ENCODE measurements at regions not wholly inside any gene's neighbourhood (a gene's known extent, or its start where the extent isn't known, plus 50 kb on each side); places are given as distances from the start of the nearest gene placed in this dataset.
"Not testable (repeated sequence)": the region's sequence is repeated elsewhere in the genome, so short reads cannot be mapped to it uniquely, and the experiment has no call there.

DNA sequence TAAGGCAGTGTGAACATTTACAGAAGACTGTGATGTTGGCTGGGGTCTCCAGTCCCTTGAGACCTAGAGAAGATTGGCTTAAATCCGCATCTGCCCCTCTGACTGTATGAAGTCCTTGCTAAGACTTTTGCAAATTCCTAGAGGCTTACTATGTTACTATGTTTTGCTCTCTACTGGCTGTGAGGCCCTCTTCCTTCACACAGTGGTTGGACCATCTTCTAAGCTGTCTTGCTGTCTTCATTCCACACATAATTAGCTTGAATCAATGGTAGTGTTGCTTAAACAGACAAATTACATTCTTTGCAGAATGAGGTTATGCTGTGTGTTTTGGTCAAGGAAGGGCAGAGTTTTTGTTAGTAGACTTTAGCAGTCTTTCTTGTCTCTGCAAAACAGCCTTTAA, 658.0 kb downstream of the TYW1 start:
- POLR2A ChIA-PET: no interaction called here
- CTCF ChIA-PET: no interaction called here
- TF ChIP-seq CTCF (IDR thresholded peaks at IDR 0.05; ENCODE audit: insufficient read depth, low read length, missing control alignments): no peak

DNA sequence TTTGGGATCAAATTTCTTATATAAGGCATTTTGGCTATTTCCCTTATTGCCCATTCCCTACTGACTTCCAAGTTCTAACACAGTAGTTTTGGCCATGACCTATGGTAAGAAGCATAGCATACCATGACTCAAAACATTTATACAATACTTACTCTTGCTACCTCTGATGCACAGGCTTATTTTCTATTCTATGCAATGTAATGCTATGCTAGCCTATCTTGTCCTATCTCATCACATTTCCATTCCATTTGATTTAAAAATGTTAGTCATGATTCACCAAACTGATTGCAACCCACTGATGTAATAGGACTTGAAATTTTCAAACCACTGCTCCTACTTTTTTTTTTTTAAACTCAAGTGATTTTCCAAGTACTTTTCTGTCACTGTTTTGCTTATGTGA, 658.5 kb downstream of the TYW1 start:
- POLR2A ChIA-PET: no interaction called here
- no peak for TF ChIP-seq CTCF (IDR thresholded peaks at IDR 0.05; ENCODE audit: insufficient read depth, low read length, missing control alignments)

More for the DNA sequence above, 658.0 kb downstream of the TYW1 start:
- H3K4me3 ChIP-seq (ENCODE audit: low read depth, low read length): no peak overlapping the region
- DNase-seq (ENCODE audit: low read depth, low spot score): no peak

DNA sequence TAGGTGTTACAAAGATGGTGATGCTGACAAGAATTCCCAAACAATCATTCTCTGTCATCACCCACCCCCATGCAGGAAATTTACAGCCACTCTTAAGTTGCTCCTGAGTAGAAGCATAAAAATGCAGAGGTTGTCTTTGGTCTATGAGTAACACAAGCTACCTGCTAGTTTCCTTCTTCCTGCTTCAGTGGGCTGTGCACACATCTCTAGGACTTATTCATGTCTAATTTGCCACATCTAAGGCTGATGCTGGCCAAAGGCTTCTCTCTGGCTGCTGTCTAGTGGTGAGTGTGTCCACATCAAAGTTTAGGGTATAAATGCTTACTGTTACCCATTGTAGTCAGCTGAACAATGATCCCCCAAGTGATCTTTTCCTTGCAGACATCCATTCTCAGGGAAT, 662.5 kb downstream of the TYW1 start:
- no peak for DNase-seq (ENCODE audit: low read depth, low spot score)

More for the DNA sequence above, 658.5 kb downstream of the TYW1 start:
- CTCF ChIA-PET: no interaction called here
- no peak for DNase-seq (ENCODE audit: low read depth, low spot score)
- H3K4me3 ChIP-seq (ENCODE audit: low read depth, low read length): no peak overlapping the region

GRCh38 chr7:67662804-67663203, 666.2 kb downstream of the TYW1 start:
- H3K4me3 ChIP-seq (ENCODE audit: low read depth, low read length): no peak overlapping the region
- ChIA-PET POLR2A (no interaction called here), CTCF (no interaction called here)
- no peak for DNase-seq (ENCODE audit: low read depth, low spot score)
- TF ChIP-seq CTCF (IDR thresholded peaks at IDR 0.05; ENCODE audit: insufficient read depth, low read length, missing control alignments): no peak

More for the DNA sequence above, 662.5 kb downstream of the TYW1 start:
- TF ChIP-seq CTCF (IDR thresholded peaks at IDR 0.05; ENCODE audit: insufficient read depth, low read length, missing control alignments): no peak
- no peak overlapping the region for H3K4me3 ChIP-seq (ENCODE audit: low read depth, low read length)
- CTCF ChIA-PET: no interaction called here
- POLR2A ChIA-PET: no interaction called here

DNA sequence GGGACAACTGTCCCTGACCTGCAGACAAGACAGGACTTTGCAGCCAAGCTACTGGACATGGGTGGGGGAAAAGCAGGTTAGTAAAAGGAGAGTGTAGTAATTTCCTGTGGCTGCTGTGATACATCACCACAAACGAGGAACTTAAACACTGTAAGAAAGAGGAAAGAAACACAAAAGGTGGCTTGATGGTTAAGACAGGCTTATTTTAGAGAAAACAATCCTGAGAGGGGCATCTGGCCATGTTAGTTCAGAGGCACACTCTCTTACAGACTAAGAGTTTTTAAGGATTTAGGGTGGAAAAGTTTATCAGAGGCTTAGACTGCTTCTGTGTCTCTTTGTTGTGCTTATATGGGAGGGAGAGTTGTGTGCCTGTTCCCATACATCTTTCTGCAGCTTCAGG, 667.0 kb downstream of the TYW1 start:
- ChIA-PET POLR2A (no interaction called here), CTCF (no interaction called here)
- H3K4me3 ChIP-seq (ENCODE audit: low read depth, low read length): no peak overlapping the region
- TF ChIP-seq CTCF (IDR thresholded peaks at IDR 0.05; ENCODE audit: insufficient read depth, low read length, missing control alignments): no peak
- DNase-seq (ENCODE audit: low read depth, low spot score): no peak

- CTCF ChIA-PET; DNase-seq (ENCODE audit: low read depth, low spot score); H3K4me3 ChIP-seq (ENCODE audit: low read depth, low read length); POLR2A ChIA-PET: not testable (repeated sequence)
These were observed 669.7 kb downstream of the TYW1 start for GRCh38 chr7:67666359-67666758.

- ChIA-PET POLR2A (no interaction called here), CTCF (no interaction called here)
- TF ChIP-seq CTCF (IDR thresholded peaks at IDR 0.05; ENCODE audit: insufficient read depth, low read length, missing control alignments): no peak
- DNase-seq (ENCODE audit: low read depth, low spot score): no peak
- no peak overlapping the region for H3K4me3 ChIP-seq (ENCODE audit: low read depth, low read length)
These were observed 674.4 kb downstream of the TYW1 start for GRCh38 chr7:67671006-67671548.
